SK-N-SH treated with all-trans-retinoic acid at 6 μM for 48 hours (cell line): ENCODE measurements at regions not wholly inside any gene's neighbourhood (a gene's known extent, or its start where the extent isn't known, plus 50 kb on each side); places are given as distances from the start of the nearest gene placed in this dataset.

Source experiments
- ARNTL ChIP-seq: fragments of 450-650 bp; formaldehyde crosslinking; IDR thresholded peaks from 2 replicates; pipeline ENCODE4 v1.5.0; 2020; ENCODE audit warnings: low read depth, mild to moderate bottlenecking, moderate library complexity, borderline replicate concordance
- BACH2 ChIP-seq: fragments of 250-450 bp; sonication (Bioruptor Pico); IDR thresholded peaks from 2 replicates; pipeline ENCODE4 v1.9.0; 2021; ENCODE audit warnings: mild to moderate bottlenecking, borderline replicate concordance
- CREB5 ChIP-seq: fragments of 250-450 bp; sonication (Bioruptor Pico); IDR thresholded peaks from 2 replicates; pipeline ENCODE4 v1.5.1; 2020; ENCODE audit warnings: low read depth, mild to moderate bottlenecking, moderate library complexity
- ESRRG ChIP-seq: fragments of 250-450 bp; sonication (Bioruptor Pico); IDR thresholded peaks from 2 replicates; pipeline ENCODE4 v1.6.1; 2021; ENCODE audit warnings: mild to moderate bottlenecking
- GLIS3 ChIP-seq: fragments of 250-450 bp; sonication (Bioruptor Pico); IDR thresholded peaks from 2 replicates; pipeline ENCODE4 v1.5.0; 2020; ENCODE audit warnings: mild to moderate bottlenecking, moderate library complexity
- OSR1 ChIP-seq: fragments of 250-450 bp; sonication (Bioruptor Pico); IDR thresholded peaks from 2 replicates; pipeline ENCODE4 v1.8.0; 2022; ENCODE audit warnings: moderate library complexity, mild to moderate bottlenecking, inconsistent platforms
- PATZ1 ChIP-seq: fragments of 250-450 bp; sonication (Bioruptor Pico); IDR thresholded peaks from 2 replicates; pipeline ENCODE4 v1.8.0; 2020; ENCODE audit warnings: mild to moderate bottlenecking, moderate library complexity, borderline replicate concordance
- RARB ChIP-seq: fragments of 250-450 bp; sonication (Bioruptor Pico); IDR thresholded peaks from 2 replicates; pipeline ENCODE4 v1.8.0; 2021; ENCODE audit warnings: mild to moderate bottlenecking, moderate library complexity
- SNAI2 ChIP-seq: fragments of 250-450 bp; sonication (Bioruptor Pico); IDR thresholded peaks from 2 replicates; pipeline ENCODE4 v1.5.0; 2020; ENCODE audit warnings: mild to moderate bottlenecking, moderate library complexity
- TCF4 ChIP-seq: fragments of 250-450 bp; sonication (Bioruptor Pico); IDR thresholded peaks from 2 replicates; pipeline ENCODE4 v1.8.0; 2021; ENCODE audit warnings: mild to moderate bottlenecking, moderate library complexity, borderline replicate concordance
- TSHZ2 ChIP-seq: fragments of 250-450 bp; sonication (Bioruptor Pico); IDR thresholded peaks from 2 replicates; pipeline ENCODE4 v1.5.0; 2020; ENCODE audit warnings: mild to moderate bottlenecking, moderate library complexity
- ZC3H10 ChIP-seq: fragments of 250-450 bp; sonication (Bioruptor Pico); IDR thresholded peaks from 2 replicates; pipeline ENCODE4 v1.5.1; 2021; ENCODE audit warnings: mild to moderate bottlenecking, moderate library complexity
- ZFP3 ChIP-seq: fragments of 250-450 bp; sonication (Bioruptor Pico); IDR thresholded peaks from 2 replicates; pipeline ENCODE4 v1.5.0; 2020; ENCODE audit warnings: mild to moderate bottlenecking, moderate library complexity
- ZFP30 ChIP-seq: fragments of 450-650 bp; formaldehyde crosslinking; IDR thresholded peaks from 2 replicates; pipeline ENCODE4 v1.5.0; 2022; ENCODE audit warnings: mild to moderate bottlenecking, moderate library complexity

- TF ChIP-seq RARB = no peak
- TF ChIP-seq PATZ1 (CRISPR knock-in tag) = no peak
- no peak for TF ChIP-seq BACH2 (CRISPR knock-in tag)
- no peak for TF ChIP-seq CREB5
- no peak for TF ChIP-seq TCF4
- TF ChIP-seq TSHZ2 (CRISPR knock-in tag) = no peak
- no peak for TF ChIP-seq ARNTL (CRISPR knock-in tag)
- no peak for TF ChIP-seq GLIS3 (CRISPR knock-in tag)
- TF ChIP-seq SNAI2 = no peak
- TF ChIP-seq ZFP3 (CRISPR knock-in tag) = no peak
- TF ChIP-seq ESRRG (CRISPR knock-in tag) = no peak
- no peak for TF ChIP-seq ZFP30 (CRISPR knock-in tag)
- TF ChIP-seq OSR1 = no peak
- TF ChIP-seq ZC3H10 (CRISPR knock-in tag) = no peak
Measured at GRCh38 chr17:14749269-14749668, 448.4 kb downstream of the HS3ST3B1 start.
